HG02884 (cell line): ENCODE measurements at regions not wholly inside any gene's neighbourhood (a gene's known extent, or its start where the extent isn't known, plus 50 kb on each side); places are given as distances from the start of the nearest gene placed in this dataset.

ENCODE experiments used
- ATAC-seq: cut with Tn5 transposase; IDR thresholded peaks from one replicate; pipeline ENCODE4 v1.9.1; 2021; ENCODE audit warnings: mild to moderate bottlenecking, moderate library complexity; ENCODE audit not compliant: unreplicated experiment

DNA sequence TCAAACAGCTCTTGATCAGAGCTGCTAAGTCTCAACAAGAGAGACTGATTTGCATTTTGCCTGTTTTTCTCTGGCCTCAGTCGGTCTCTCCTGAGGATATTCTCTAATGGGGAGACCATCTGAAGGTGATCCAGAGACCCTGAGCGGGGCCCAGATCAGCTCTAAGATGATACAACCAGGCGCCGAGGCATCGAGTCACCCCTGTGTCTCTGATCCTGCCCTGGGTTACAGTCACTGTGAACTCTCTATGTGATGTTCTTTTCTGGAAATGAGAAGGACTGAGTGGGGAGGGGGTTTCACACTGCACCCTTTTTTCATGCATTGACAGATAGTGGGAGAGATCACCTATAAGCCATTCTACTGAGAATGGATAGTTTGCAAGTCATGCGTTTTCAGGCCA, 247.6 kb upstream of the PWP1 start:
- ATAC-seq: no peak

DNA sequence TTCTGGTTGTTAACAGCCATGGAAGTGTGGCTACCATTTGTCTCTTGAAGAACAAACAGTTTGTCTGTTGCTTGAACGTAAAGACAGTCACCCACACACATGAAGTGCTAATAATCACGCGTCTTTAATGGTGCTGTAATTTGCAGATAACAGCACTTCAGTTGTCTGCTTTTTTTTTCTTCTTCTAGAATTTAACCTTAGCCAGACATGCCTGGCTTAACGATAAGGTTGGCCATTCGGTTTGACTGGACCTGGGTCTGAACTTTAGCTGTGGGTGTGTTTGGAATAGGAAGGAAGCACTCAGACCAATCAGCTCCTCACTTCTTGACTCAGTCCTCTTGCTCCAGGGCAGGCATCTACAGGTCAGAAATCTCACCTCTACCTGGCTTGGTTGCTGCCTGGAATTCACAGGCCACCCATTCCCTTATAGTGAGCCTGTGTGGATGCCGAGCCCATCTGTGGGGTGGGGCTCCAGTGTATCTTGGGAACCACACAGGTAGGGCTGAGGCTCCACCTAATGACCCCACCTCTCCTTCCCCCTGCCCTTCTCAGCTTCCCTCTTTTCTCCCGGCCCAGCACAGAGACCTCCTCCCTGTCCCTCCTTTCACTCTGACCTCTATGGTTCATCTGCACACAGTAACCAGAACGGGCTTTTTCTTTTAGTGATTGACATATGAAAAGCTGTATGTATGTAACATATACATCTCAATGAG, 246.4 kb upstream of the PWP1 start:
- no peak for ATAC-seq

GRCh38 chr12:107440606-107441005, 245.0 kb upstream of the PWP1 start:
- ATAC-seq: no peak

DNA sequence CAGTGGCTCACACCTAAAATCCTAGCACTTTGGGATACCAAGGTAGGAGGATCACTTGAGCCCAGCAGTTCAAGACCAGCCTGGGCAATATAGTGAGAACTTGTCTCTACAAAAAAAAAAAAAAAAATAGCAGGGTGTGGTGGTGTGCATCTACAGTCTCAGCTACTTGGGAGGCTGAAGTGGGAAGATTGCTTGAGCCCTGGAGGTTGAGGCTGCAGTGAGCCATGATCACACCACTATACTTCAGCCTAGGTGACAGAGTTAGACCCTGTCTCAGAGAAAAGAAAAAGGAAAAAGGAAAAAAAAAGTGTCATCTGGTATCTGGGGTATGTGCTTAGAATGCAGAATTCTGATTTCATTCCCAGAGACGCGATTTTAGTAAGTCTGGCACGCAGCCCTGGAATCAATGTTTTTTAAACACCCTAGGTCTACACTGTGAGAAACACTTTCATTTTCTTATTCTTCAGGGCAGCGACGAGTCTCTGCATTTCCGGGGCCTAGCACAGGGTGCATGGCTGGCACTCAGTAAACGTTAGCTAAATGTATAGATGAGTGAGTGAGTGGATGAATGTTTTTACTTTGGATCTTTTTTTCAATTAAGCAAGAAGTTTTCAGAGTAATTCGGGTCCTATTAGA, 243.8 kb upstream of the PWP1 start:
- no peak for ATAC-seq

- no peak for ATAC-seq
Observed at GRCh38 chr12:107442326-107442987, 243.1 kb upstream of the PWP1 start.

DNA sequence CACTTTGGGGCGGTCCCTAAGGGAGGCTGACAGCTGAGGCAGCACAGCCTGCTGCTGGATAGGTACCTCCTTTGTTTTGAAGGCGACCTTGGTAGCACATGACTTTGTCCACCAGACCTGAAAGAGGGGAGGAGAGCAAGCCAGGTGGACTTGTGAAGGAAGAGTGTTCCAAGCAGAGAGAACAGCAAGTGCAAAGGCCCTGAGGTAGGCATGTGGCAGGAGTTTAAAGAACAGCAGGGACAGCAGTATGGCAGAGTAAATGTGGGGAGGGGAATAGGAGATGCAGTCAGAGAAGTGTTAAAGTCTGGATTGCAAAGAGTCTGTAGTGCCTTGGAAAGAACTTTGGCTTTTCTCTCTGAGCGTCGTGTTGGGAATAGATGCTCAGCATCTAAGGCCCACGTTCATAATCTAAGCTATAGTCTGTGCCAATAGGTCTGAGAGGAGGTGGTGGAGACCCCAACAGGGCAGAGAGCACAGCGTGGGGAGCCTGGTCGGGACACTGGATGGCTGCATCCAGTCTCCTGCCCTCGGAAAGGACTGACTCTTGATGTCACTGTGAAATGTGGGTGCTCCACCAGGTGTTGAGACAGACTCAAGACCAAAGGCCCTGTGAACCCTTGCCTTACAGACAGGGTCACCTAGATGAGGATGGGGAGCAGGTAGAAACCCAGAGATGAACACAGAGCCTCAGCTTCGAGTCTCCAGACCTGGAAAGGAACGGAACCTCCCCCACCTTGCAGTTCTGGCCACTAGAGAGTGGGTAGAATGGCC, 242.1 kb upstream of the PWP1 start:
- no peak for ATAC-seq

GRCh38 chr12:107444771-107445170, 240.8 kb upstream of the PWP1 start:
- no peak for ATAC-seq

GRCh38 chr12:107446476-107446875, 239.1 kb upstream of the PWP1 start:
- ATAC-seq: no peak

DNA sequence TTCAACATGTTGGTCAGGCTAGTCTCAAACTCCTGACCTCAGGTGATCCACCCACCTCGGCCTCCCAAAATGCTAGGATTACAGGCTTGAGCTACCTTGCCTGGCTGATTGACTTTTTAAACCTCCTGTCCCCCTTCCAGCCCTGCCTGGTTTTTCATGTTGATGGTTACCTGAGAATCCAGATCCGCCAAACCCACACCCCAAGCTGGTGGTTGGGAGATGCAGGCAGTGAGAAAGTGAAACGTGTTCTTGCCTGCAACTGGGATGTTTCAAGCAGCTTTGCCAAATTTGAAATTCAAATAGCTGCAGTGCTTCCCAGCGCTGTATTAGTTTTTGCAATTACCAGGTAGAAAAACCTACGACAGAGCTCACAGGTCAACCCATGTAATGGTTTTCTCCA, 238.3 kb upstream of the PWP1 start:
- ATAC-seq: no peak

GRCh38 chr12:107448198-107448597, 237.4 kb upstream of the PWP1 start:
- no peak for ATAC-seq

DNA sequence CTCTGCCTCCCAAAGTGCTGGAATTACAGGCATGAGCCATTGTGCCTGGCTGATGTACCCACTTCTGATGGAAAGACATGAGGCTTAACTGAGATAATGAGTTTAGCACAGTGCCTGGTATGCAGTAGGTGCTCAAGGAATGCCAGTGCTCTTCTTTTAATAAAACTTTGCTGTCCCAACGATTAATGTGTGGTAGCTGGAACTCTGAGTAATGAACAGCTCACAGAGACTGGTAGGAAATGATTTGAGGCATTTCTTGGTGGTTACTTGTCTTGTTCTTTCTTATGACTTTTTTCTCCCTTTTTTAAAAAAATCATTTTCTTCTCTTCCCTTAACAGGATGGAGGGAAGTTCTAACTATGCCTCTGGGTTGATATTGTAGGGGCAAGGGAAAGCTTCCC, 235.7 kb upstream of the PWP1 start:
- ATAC-seq: no peak

DNA sequence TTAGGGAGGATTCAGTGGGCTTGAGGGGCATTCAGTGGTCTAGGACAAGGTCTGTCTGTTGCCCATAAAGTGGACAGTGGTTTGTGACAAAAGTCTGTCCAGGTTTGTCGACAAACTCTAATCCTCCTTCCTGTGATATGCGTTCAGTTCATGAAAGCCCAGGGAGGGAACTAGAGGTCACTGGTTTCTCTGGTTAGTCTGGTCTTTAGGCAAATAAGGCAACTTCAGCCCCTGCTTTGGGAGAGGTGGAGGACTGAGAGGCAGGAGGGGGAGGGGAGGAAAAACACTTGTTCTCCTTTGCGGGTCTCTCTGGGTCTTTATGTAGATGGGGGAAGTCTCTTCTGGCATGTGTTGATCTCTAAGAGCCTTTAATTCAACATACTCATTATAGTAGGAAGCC, 235.1 kb upstream of the PWP1 start:
- no peak for ATAC-seq

- ATAC-seq: no peak
Observed at GRCh38 chr12:107451246-107451645, 234.4 kb upstream of the PWP1 start.

DNA sequence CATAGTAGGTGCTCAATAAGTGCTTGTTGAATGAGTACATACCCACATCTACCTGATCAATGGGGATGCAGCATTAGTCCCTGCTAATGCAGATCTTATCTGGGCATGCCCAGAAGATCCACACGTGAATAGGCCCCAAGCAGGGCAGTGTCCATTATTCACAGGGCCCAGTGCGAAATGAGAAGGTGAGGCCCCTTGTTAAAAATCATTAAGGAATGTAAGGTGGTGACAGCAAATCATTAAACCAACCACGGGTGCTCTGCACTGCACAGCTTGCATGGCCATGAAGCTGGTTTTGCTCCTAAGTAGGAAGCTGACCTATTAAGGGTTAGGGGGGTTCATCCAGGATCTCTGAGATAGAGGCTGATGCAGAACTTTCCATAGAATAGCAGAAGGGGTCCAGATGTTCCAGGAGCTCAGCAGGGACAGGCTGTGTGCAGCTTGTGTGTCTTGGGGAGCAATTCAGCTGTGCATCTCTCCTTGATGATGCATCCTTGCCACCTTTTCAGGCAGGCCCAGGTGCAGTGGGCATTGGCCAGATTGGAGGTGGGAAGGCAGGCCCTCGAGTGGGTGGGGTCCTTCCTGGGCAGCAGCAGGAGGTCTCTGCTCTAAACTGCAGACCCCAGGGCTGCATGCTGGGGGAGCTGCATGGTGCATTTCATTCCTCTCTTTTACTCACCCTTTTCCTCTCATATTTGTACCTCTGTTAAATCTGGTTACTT, 231.3 kb upstream of the PWP1 start:
- no peak for ATAC-seq

- ATAC-seq: no peak
Observed at GRCh38 chr12:107457362-107457935, 228.2 kb upstream of the PWP1 start.

DNA sequence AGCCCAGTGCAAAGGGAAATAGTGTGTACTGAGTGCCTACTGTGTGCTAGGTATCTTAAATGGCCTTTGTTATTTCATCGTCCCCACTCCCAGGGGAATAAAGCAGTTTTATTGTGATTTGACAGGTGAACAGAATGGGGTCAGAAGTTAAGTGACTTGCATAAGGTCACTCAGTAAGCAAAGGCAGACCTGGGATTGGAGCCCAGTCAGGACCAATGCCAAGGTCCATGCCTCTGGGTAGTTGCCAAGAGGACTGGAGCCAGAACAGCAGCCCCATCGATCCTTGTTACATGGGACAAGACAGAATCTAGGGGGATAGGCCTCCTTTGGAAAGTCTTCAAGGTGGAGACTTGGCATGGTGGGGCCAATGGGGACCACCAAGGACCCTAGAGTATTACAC, 227.4 kb upstream of the PWP1 start:
- ATAC-seq: no peak

- no peak for ATAC-seq
Observed at GRCh38 chr12:107458990-107459389, 226.6 kb upstream of the PWP1 start.

DNA sequence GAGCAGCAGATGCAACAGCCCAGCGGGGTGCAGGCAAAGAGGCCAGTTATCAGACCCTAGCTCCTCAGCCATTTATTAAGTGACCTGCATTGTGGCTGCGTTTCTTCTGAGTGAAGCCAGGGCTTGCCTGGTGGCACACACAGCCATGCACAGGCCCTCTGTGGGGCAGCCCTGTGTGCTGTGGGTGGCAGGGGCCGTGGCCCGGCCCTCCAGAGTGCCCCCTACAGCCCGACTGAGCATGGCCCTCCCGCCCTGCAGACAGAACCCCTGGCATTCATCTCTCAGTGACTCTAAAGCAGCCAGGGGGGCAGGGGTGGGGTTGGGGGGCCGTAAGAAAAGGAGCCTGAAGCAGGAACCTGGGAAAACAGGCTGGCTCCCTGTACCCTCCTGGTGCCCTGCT, 226.0 kb upstream of the PWP1 start:
- no peak for ATAC-seq

GRCh38 chr12:107461222-107461975, 224.2 kb upstream of the PWP1 start:
- ATAC-seq: no peak
